ENCODE measurements at regions not wholly inside any gene's neighbourhood (a gene's known extent, or its start where the extent isn't known, plus 50 kb on each side); places are given as distances from the start of the nearest gene placed in this dataset.

DNA sequence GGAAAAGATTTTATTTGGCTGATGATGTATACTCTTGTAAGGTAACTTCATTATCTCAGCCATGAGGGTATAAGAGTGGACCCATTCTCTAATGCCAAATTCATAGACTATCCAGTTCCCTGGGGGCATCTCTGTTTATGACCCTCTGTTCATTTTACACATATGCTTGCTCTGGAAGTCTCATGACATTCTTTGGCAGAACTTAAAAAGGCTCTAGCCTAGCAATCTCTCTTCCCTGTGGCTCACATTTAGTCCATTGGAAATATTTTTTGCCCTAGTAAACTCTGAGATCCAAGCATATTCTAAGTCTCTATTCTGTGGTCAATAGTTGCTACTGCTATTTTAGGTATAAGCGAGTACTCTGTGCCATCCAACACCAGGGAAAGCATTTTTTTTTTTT is 1201.8 kb upstream of the ZEB2 start:
- DNase-seq (ENCODE audit: low spot score) = no peak

DNA sequence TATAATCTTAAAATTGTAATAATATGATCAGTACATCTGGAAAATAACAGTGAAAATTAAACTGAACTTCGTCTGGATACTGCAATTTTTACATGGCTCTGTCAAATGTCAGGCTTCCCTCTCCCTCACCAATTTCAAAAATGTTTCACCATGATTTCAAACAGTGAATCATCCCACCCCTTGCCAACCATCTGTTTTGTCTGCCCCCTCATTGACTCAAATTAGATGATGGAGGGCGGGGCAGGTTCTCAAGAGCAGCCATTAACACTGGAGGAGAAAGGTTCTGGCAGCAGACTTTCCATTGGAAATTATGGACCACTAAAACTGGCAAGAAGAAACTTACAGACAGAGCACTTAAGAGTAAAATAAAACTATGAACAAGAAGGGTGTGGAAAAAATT is 1195.7 kb upstream of the ZEB2 start:
- no peak for DNase-seq (ENCODE audit: low spot score)

DNA sequence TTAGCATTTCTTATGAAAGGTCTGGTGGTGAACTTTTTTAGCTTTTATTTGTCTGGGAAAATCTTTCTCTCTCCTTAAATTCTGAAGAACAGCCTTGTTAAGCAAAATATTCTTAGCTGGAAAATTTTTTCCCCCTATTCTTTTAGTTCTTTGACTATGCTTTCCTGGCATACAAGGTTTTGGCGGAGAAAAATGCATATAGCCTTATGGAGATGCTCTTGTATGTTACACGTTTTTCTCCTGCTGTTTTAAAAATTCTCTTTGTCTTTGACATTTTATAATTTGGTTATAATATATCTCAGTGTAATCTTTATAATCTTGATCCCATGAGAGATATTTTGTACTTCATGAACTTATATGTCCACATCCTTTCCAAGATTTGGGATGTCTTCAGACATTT is 1190.4 kb upstream of the ZEB2 start:
- no peak for DNase-seq (ENCODE audit: low spot score)

DNA sequence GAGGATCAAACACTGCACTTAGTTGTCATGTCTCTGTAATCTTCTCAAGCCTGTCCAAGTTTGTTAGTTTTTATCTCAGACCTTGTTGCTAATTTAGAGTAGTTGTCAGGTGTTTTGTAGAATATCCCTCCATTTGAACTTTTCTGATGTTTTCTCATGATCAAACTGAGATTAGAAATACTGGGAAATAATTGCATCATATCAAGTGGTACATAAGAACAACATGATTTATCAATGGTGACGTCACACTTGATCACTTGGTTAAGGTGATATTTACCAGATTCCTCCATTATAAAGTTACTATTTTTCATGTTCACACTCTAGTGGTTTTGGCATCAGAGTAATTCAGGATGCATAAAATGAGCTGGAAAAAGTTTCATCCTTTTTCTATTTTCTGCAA is 1182.4 kb upstream of the ZEB2 start:
- DNase-seq (ENCODE audit: low spot score) = no peak

DNA sequence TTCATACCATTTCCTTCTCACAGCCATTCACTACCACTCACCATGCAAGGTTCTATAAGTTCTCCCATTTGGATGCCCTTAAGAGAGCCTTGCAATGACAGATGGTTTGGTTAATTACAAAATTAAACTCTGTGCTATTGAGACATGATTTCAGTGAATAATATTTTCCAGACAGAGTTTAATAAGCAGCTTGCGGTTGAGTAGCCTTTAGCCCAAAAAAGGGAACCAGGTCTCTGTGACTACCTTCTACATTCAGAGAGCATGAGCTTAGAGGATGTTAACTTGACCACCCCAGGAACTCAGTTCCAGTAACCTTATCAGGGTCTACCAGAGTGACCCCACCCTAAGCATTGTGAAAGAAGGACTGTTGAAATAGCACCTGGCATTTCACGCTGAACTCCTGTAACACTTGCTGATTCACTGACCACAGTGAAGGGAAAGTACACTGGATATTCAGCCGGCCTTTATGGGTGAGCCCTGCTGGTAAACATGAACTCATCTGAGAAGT is 1173.1 kb upstream of the ZEB2 start:
- DNase-seq (ENCODE audit: low spot score) = no peak

DNA sequence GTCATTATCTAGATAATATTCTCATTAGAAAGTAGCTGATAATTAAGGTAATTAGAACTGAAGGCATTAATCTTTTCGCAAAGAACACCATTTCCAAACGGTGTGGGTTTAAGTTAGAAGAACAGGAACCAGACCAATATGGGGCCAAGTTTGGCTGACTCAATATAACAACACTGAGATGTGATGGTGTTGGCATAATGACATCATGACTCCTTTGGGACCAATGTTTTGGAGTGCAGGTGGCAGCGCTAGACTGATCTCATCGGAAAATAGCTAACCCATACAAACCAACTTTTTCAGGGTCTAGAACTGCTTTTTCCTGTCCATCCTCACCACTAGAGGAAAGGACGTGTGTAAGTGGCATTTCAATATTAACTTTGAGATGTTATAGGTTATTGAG is 1171.7 kb upstream of the ZEB2 start:
- DNase-seq (ENCODE audit: low spot score) = no peak

DNA sequence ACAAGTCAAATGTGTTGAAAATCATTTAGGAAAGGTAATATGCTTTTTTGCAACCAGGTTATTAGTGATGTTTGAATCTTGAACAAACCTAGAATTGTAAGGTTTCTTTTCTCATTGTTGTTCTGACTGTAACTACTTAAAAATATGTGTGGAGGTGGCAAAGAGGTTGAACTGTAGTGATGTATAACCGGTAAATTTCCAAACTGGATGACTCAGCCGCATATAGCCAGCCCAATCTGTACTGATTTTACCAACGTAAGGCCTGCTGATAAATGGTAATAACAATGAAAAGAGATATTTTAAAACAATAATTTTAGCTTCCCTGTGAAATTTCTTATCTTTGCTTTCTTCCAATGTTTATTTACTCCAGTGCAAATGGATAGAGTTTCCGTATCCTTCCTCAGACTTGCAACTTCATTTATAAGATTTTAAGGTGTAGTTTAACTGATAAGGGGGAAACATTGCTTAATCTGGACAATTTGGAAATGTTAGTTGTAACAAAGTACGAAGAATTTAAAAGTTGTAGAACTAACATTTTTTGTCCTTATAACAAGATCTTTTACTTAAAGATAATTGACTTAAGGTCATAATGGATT is 1170.4 kb upstream of the ZEB2 start:
- DNase-seq (ENCODE audit: low spot score) = no peak

DNA sequence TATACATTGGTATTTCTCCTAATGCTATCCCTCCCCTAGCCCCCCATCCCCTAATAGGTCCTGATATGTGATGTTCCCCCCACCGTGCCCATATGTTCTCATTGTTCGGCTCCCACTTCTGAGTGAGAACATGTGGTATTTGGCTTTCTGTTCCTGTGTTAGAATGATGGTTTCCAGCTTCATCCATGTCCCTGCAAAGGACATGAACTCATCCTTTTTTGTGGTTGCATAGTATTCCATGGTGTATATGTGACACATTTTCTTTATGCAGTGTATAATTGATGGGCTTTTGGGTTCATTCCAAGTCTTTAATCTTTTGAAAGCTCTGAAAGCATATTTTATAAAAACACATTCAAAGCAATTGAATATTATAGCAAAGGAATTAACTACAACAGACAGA is 1169.4 kb upstream of the ZEB2 start:
- DNase-seq (ENCODE audit: low spot score) = no peak

DNA sequence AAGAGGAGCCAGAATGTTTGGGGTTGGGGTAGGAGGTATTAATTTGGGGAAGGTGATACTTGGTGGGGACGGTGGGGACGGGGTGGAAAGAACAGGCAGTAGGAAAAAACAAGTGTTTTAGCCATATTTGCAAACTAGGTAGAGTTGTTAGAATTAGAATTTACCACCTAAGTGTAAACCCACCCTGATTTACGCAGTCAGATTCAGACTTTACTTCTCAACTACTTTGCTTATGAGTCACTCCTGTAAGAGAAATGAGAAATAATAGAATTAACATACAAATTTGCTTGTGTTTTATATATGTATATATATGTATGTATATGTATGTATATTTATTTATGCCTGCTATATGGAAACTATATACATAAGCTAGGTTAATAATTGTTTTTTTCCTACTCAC is 1168.2 kb upstream of the ZEB2 start:
- DNase-seq (ENCODE audit: low spot score) = no peak

DNA sequence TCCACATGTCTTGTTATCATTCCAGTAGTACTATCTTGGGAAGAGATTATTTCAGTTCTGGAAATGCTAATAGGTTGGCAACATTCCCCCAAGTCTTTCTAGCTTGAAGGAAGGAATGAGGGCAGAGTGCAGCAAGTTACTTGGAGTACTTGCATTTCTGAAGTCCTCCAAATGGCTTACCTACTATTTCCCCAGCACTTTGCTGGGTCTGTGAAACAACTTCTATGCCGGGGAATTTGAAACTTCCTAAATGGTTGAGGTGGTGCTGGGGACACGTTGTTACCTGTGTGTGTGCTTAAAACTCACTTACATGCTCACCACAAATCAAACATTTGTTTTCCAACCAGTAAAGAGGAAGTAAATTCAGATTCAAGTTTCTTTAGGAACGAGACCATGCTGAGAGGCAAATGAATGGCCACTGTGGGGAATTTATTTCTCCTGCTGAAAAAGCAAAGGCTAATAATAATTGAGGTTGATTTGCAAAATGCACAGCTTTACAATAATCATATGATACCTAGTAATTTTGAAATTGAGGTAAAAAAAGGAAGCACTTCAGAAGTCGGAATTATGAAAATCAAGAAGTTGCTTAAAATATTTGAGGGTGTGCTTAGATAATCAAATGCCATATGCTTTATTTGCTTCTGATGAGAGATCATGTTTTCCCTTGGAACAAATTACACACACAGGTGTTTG is 1167.7 kb upstream of the ZEB2 start:
- DNase-seq (ENCODE audit: low spot score) = no peak

DNA sequence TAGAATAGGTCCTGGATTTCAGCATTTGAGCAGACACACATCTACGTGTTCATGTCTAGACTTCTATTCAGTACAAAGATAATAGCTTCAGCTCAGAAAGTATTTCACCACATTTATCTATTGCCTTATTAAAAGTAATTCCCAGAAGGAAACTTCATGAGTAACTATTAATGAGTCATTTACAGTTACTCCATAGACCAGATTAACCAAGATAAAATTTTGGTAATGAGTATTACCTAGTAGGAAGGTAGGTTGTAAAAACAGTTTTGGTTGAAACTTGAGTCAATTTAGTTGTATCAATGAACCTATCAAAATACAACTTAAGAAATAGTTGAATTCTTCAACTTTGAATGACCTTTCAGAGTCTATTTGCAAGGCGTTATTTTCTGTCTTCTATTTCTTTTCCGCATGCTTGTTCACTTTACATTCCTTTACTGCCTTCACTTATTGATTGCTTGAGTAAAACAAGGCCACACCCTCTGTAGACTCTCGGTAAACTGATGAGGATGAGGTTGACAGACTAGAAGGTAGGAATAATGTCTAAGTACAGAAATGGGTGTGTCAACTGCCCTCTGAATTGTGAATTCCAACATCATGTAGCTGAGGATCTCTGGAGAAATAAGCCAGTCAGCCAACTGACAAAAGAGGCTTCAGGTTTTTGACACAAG is 1165.6 kb upstream of the ZEB2 start:
- no peak for DNase-seq (ENCODE audit: low spot score)

DNA sequence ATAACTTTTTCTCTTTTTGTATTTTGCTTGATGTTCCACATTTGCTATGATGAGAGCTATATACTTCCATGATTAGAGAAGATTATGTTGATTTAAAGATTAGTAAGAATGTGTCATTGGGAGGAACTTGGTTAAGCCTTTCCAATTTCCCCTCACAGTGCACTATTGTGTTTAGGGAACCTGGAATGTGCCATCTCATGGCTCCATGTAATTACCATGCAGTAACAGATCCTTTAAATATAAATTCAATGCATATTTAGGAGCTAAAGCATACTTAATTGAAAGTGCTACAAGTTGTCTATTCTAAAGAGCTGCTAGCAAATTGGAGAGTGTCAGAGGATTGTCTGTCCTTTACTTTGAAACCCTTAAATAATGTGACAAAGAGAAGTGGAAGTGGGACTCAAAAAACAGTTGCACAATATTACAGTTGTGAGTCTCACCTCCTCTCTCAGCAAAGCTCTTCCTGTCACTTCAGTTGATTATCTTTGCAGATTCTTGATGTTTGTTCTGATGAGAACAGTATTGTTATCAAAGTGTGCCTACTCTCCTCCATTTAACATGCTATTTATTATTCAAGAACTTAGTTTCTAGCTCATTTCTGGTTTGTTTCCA is 1162.7 kb upstream of the ZEB2 start:
- DNase-seq (ENCODE audit: low spot score) = no peak

DNA sequence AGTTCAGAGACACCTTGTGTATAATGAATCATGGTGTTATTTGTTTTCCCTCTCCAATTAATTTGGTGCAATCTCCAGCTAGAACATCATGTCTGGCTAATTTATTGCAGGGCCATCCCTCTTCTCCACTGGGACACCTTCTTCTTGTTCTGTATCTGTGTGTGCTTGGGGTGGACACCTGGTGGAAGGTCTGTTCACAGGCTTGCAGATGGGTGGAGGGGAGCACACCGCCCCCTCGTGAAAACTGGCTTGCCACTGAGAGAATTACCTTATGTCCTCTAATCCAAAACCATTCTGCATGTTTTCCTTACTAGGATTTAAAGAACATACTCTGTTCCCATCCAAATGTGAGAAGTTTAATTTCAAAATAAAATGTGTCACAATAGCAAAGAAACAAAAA is 1160.4 kb upstream of the ZEB2 start:
- no peak for DNase-seq (ENCODE audit: low spot score)

DNA sequence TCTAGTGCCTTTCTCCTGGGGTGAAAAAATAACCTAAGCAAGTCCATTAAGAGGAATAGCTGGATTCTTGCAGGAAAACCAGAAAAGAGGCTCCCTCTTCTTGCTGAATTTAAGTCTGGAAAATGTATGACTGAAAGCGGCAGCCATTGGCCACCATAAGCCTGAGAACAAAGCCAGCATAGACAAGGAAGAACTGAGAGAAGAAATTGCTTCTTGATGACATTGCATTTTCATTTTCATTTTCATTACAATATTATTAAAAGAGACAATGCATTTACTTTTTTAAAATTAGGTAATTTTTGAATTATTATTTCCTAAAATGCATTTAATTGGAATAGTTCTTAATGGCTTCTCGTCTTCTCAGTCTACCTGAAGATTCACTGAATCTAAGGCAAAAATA is 1157.5 kb upstream of the ZEB2 start:
- DNase-seq (ENCODE audit: low spot score) = no peak

DNA sequence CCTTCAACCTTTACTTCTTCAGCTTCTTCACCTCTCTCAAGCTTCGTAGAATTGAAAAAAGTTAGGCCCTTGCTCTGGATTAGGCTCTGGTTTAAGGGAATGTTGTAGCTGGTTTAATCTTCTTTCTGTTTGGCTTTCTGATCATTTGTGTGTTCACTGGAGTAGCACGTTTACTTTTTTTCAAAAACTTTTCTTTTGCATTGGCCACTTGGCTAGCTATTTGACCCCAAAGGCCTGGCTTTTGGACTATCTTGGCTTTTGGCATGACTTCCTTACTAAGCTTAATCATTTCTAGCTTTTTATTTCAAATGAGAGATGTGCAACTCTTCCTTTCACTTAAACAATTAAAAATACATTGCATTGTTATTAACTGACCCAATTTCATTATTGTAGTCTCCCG is 1154.8 kb upstream of the ZEB2 start:
- no peak for DNase-seq (ENCODE audit: low spot score)

DNA sequence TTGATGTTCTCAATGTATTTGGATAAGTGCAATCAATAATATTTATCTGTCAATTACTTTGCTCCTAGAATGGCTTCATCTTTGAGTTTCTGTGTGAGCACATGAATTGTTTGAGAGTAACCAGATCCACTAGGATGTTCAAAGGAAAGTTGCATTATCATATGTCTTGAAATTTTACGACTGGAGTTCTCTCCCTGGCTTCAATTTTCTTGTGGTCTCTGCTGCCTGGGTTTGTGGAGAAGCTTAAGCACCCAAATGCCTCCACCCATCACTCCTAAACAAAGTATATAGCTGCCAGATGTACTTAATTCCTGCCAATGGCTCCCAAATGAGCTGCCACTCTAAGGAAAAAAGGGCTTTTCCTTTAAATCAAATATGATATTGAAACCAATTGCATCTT is 1149.4 kb upstream of the ZEB2 start:
- DNase-seq (ENCODE audit: low spot score) = no peak

DNA sequence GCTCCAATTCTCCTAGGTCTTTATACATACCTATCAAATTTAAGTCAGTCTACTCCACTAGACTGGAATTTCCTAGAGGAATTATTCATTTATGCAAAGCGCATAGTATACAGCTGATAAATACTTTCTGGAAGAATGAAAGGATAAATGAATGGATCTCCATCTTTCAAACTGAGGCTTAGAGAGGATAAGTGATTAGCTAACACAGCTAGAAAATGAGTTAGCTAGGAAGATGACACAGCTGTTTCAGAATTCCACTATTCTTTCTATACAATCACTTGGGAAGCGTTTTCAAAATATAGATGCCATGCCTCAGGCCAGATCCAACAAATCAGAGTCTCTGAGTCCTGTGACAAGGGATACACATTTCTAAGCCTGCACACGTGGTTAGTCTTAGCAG is 1146.6 kb upstream of the ZEB2 start:
- DNase-seq (ENCODE audit: low spot score) = no peak

DNA sequence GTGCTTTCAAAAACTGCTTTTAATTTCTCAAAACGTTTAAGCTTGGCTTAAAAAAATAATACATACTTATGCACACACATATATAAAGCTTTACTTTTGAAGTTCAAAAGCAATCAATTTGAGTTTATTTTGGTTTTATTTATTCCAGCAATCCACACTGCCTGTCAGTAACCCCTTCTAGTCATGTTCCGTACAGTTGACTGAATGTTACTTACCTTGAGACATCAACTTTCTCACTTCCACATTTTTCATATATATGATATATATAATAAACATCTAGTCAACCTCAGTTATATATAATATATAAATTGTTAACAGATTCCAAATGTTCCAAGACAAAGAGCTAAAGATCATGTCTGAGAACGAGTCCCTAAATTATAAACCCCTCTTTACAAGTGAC is 1137.3 kb upstream of the ZEB2 start:
- DNase-seq (ENCODE audit: low spot score) = no peak

DNA sequence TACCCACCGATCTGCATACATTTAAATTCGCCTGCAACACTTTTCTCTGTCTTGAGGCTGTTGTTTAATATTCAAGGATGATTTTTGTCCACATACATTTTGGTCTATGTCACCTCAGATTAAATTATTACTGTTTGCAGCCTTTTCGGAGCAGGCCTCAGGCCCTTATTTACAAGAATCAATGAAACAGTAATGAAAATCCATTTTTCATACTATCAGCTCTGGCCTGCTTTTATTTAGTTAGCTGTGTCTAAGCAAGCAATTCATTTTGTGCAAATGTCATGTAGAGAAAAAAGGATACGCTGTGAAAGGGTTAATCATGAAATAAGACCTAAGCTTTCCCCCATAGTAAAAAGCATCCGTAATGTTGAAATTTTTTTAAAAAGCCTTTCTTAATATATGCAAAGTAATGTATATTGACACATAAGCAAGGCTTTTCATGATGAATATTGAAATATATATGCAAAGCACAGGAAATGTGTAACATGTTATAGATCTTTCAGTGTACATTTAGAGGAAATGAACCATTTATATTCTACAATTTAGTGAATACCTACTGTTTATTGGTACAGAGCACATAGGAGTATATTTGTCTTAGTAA is 1135.3 kb upstream of the ZEB2 start:
- no peak for DNase-seq (ENCODE audit: low spot score)

DNA sequence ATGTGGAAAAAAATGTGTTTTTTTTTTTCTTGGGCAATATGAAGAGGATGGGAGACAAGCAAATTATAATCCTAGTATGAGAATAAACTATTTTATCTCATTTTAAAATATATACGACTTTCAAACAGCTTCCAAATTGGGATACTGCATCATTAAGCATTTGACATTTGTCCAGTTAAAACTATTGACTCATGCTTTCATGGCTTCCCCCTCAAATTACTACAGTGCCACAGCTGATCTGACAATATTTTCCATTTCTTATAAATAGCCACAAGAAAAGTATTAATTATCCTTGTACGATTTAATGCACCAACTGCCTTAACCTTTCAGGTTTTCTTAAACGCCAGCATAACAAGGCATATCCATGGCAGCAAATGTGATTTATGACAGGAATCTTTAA is 1134.8 kb upstream of the ZEB2 start:
- DNase-seq (ENCODE audit: low spot score) = no peak

DNA sequence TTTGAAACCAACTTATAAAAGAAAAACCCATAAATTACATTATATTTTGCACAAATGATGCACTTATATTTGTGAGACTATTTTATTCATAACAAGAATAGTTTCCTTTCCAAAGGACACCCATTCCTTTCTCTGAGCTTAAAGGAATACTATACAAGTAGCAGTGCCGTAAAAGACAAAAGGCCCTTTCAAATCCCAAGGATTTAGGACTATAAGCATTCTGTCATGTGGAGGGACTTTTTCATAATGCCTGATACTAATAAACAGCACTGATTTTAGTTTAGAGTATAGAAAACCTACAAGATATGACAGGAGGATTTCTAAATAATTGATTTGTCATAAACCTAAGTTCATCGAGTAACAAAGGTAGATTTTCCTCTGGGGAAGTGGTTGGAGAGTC is 1134.2 kb upstream of the ZEB2 start:
- no peak for DNase-seq (ENCODE audit: low spot score)

DNA sequence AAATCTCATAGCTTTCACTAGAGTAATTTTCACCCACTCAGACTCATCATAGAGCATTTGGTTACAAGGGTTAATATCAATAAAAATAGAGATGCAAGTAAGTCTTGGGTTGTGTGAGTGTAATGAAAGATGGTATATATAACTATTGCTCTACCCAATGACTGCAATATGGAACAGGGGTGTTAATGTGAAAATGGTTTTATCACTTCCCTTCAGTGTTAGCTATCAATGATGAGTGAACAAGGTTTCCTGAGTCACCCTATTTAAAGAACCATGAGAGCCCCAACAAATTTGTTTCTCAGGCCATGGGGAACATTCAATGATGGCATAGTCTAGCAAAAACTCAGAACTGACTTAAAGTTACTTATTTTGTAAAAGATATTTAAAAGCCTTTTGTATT is 1133.6 kb upstream of the ZEB2 start:
- no peak for DNase-seq (ENCODE audit: low spot score)
